Caco-2 (cell line): ENCODE measurements at regions not wholly inside any gene's neighbourhood (a gene's known extent, or its start where the extent isn't known, plus 50 kb on each side); places are given as distances from the start of the nearest gene placed in this dataset.

Experiments used
- BruUV-seq: library from RNA; stranded (reverse); fragments of 400-500 nt; replicated peaks from 2 replicates; lab custom pipeline; 2021; lab: Mats Ljungman, UMichigan
- CTCF ChIA-PET: fragments of 300-600 bp; sonication (Branson Sonifier 250); formaldehyde crosslinking; loops from one replicate; lab custom pipeline; 2022; ENCODE audit warnings: antibody characterized with exemption; lab: Charles Lee
- POLR2A ChIA-PET: fragments of 300-600 bp; sonication (Branson Sonifier 250); formaldehyde crosslinking; loops from one replicate; lab custom pipeline; 2022; ENCODE audit warnings: antibody characterized with exemption; lab: Charles Lee
- DNase-seq, 2 experiments: peaks; one replicate each; pipeline versions ENCODE4 v3.0.0 to v3.0.0-alpha.2; 2020 to 2022
- H3K27me3 ChIP-seq: replicated peaks from 2 replicates; pipeline ENCODE4 v1.6.0; 2011; ENCODE audit warnings: low read length; ENCODE audit not compliant: control insufficient read depth, insufficient read depth
- H3K36me3 ChIP-seq: 2 replicates; pipeline ENCODE4 v1.5.1; 2011; ENCODE audit warnings: low read length; ENCODE audit not compliant: control insufficient read depth, insufficient read depth
- H3K4me1 ChIP-seq: fragments of 250-450 bp; sonication (Bioruptor Pico); 2 replicates; pipeline ENCODE4 v1.5.1; 2020; ENCODE audit warnings: mild to moderate bottlenecking
- H3K4me3 ChIP-seq: 2 replicates; pipeline ENCODE4 v1.5.1; 2011; ENCODE audit warnings: low read depth, mild to moderate bottlenecking, control low read depth, low read length
- H3K9me3 ChIP-seq: fragments of 250-450 bp; sonication (Bioruptor Pico); 2 replicates; pipeline ENCODE4 v1.5.1; 2020; ENCODE audit warnings: mild to moderate bottlenecking, moderate library complexity
- H3K27ac Mint-ChIP-seq: one replicate; pipeline ENCODE4 v1.8.0; 2022; ENCODE audit warnings: mixed read lengths; ENCODE audit not compliant: unreplicated experiment
- H3K27me3 Mint-ChIP-seq: one replicate; pipeline ENCODE4 v1.8.0; 2022; ENCODE audit warnings: mixed read lengths; ENCODE audit not compliant: insufficient read depth, unreplicated experiment
- H3K36me3 Mint-ChIP-seq: one replicate; pipeline ENCODE4 v1.8.0; 2022; ENCODE audit warnings: mild to moderate bottlenecking, mixed read lengths; ENCODE audit not compliant: insufficient read depth, unreplicated experiment
- H3K4me1 Mint-ChIP-seq: one replicate; pipeline ENCODE4 v1.8.0; 2022; ENCODE audit warnings: low read depth, mixed read lengths; ENCODE audit not compliant: unreplicated experiment
- H3K4me3 Mint-ChIP-seq: one replicate; pipeline ENCODE4 v1.8.0; 2022; ENCODE audit warnings: mild to moderate bottlenecking, moderate library complexity, mixed read lengths; ENCODE audit not compliant: unreplicated experiment
- H3K9me3 Mint-ChIP-seq: one replicate; pipeline ENCODE4 v1.8.0; 2022; ENCODE audit warnings: mixed read lengths; ENCODE audit not compliant: unreplicated experiment
- CTCF ChIP-seq, 2 experiments: fragments of 200-600 bp in 1 of 2; IDR thresholded peaks; 1 replicate in 1 of 2; 2 replicates in 1 of 2; pipeline versions ENCODE4 v1.5.1 to v1.8.0; 2011 to 2022; ENCODE audit warnings: antibody characterized with exemption in 1 of 2, control low read depth in 1 of 2, inconsistent platforms in 1 of 2, low read depth in 1 of 2, low read length in 1 of 2, mild to moderate bottlenecking in 1 of 2, moderate library complexity in 1 of 2; ENCODE audit not compliant: insufficient read depth in 1 of 2, severe bottlenecking in 1 of 2, unreplicated experiment in 1 of 2
- intact Hi-C: fragments of 100-400 bp; cut with micrococcal nuclease; formaldehyde crosslinking; loops from one replicate; pipeline ENCODE4 v1.10.0; 2022; ENCODE audit not compliant: unreplicated experiment

- Histone ChIP-seq H3K27me3 (no peaks in the 10 kb centered on the region), H3K36me3 (no peaks in the 10 kb centered on the region), H3K4me1 (no peaks in the 10 kb centered on the region), H3K4me3 (no peak overlapping the region), H3K9me3 (no peaks in the 10 kb centered on the region)
- no peak for DNase-seq
- no peaks in the 10 kb centered on the region for H3K4me1 Mint-ChIP-seq
- POLR2A ChIA-PET: no interaction called here
- TF ChIP-seq CTCF (IDR thresholded peaks at IDR 0.05; ENCODE audit: insufficient read depth in 1 of 2, low read depth in 1 of 2, low read length in 1 of 2, severe bottlenecking in 1 of 2, unreplicated experiment in 1 of 2): no peak
- no TSS peak for BruUV-seq
- H3K36me3 Mint-ChIP-seq: peaks cover 5% of the 10 kb centered on the region
- no peak overlapping the region for H3K4me3 Mint-ChIP-seq
- no peaks in the 10 kb centered on the region for H3K9me3 Mint-ChIP-seq
- CTCF ChIA-PET: interaction anchor here (0.7 to 1.4 kb wide), 2 partner anchors 43 to 144 kb away, joined by 3 read pairs; no protein-coding TSS in a partner anchor
- H3K27ac Mint-ChIP-seq: no peak overlapping the region
- intact Hi-C loops: no loop called here
- H3K27me3 Mint-ChIP-seq: peaks cover 22% of the 10 kb centered on the region
Observed at GRCh38 chr22:22432479-22432878, 76.1 kb downstream of the ZNF280B start.

GRCh38 chr22:22432937-22433336, 75.6 kb downstream of the ZNF280B start:
- no peaks in the 10 kb centered on the region for H3K9me3 ChIP-seq
- no peaks in the 10 kb centered on the region for H3K36me3 ChIP-seq
- DNase-seq: no peak
- no TSS peak for BruUV-seq
- Mint-ChIP-seq H3K36me3 (peaks cover 5% of the 10 kb centered on the region), H3K27ac (no peak overlapping the region), H3K4me3 (no peak overlapping the region), H3K27me3 (peaks cover 20% of the 10 kb centered on the region), H3K9me3 (no peaks in the 10 kb centered on the region), H3K4me1 (no peaks in the 10 kb centered on the region)
- H3K4me1 ChIP-seq: no peaks in the 10 kb centered on the region
- intact Hi-C loops: no loop called here
- TF ChIP-seq CTCF (IDR thresholded peaks at IDR 0.05; ENCODE audit: insufficient read depth in 1 of 2, low read depth in 1 of 2, low read length in 1 of 2, severe bottlenecking in 1 of 2, unreplicated experiment in 1 of 2): no peak
- ChIA-PET POLR2A (no interaction called here), CTCF (interaction anchor here (0.7 to 1.4 kb wide), 2 partner anchors 44 to 143 kb away, joined by 3 read pairs; no protein-coding TSS in a partner anchor)
- H3K4me3 ChIP-seq: no peak overlapping the region
- H3K27me3 ChIP-seq: no peaks in the 10 kb centered on the region

- CTCF ChIA-PET: interaction anchor here (1.1 kb wide), 1 partner anchor 11 kb away, joined by 3 read pairs; no protein-coding TSS in a partner anchor
- no peak overlapping the region for H3K4me3 ChIP-seq
- H3K27me3 ChIP-seq: no peaks in the 10 kb centered on the region
- H3K9me3 ChIP-seq: no peaks in the 10 kb centered on the region
- H3K36me3 ChIP-seq: no peaks in the 10 kb centered on the region
- BruUV-seq: no TSS peak
- Mint-ChIP-seq H3K27ac (no peak overlapping the region), H3K4me3 (no peak overlapping the region), H3K27me3 (peaks cover 22% of the 10 kb centered on the region), H3K36me3 (peaks cover 5% of the 10 kb centered on the region), H3K4me1 (no peaks in the 10 kb centered on the region), H3K9me3 (no peaks in the 10 kb centered on the region)
- intact Hi-C loops: no loop called here
- DNase-seq: no peak
- no peak for TF ChIP-seq CTCF (IDR thresholded peaks at IDR 0.05; ENCODE audit: insufficient read depth in 1 of 2, low read depth in 1 of 2, low read length in 1 of 2, severe bottlenecking in 1 of 2, unreplicated experiment in 1 of 2)
- no peaks in the 10 kb centered on the region for H3K4me1 ChIP-seq
- POLR2A ChIA-PET: no interaction called here
Observed at GRCh38 chr22:22433770-22434169, 74.8 kb downstream of the ZNF280B start.
